ENCODE measurements at regions not wholly inside any gene's neighbourhood (a gene's known extent, or its start where the extent isn't known, plus 50 kb on each side); places are given as distances from the start of the nearest gene placed in this dataset.

GRCh38 chr16:64167936-64168335 lies 953.9 kb downstream of the CDH11 start:
- DNase-seq (ENCODE audit: low read depth) = no peak

GRCh38 chr16:64165368-64165767 lies 956.5 kb downstream of the CDH11 start:
- no peak for DNase-seq (ENCODE audit: low read depth)

- no peak for DNase-seq (ENCODE audit: low read depth)
These were observed 959.1 kb downstream of the CDH11 start for GRCh38 chr16:64162613-64163375.

GRCh38 chr16:64159976-64160375 lies 961.9 kb downstream of the CDH11 start:
- no peak for DNase-seq (ENCODE audit: low read depth)

- DNase-seq (ENCODE audit: low read depth) = no peak
These were observed 962.8 kb downstream of the CDH11 start for GRCh38 chr16:64158941-64159588.

GRCh38 chr16:64153718-64154117 lies 968.1 kb downstream of the CDH11 start:
- DNase-seq (ENCODE audit: low read depth) = peak; percentile 19

GRCh38 chr16:64151990-64152767 lies 969.7 kb downstream of the CDH11 start:
- DNase-seq (ENCODE audit: low read depth) = no peak

GRCh38 chr16:64150193-64150592 lies 971.7 kb downstream of the CDH11 start:
- no peak for DNase-seq (ENCODE audit: low read depth)

- no peak for DNase-seq (ENCODE audit: low read depth)
These were observed 972.1 kb downstream of the CDH11 start for GRCh38 chr16:64149756-64150155.

GRCh38 chr16:64148356-64148755 lies 973.5 kb downstream of the CDH11 start:
- no peak for DNase-seq (ENCODE audit: low read depth)

- DNase-seq (ENCODE audit: low read depth) = no peak
These were observed 973.9 kb downstream of the CDH11 start for GRCh38 chr16:64147941-64148340.

- DNase-seq (ENCODE audit: low read depth) = no peak
These were observed 977.2 kb downstream of the CDH11 start for GRCh38 chr16:64144617-64145016.

GRCh38 chr16:64138621-64139020 lies 983.2 kb downstream of the CDH11 start:
- no peak for DNase-seq (ENCODE audit: low read depth)

GRCh38 chr16:64138006-64138405 lies 983.9 kb downstream of the CDH11 start:
- DNase-seq (ENCODE audit: low read depth) = no peak

GRCh38 chr16:64136743-64137142 lies 985.1 kb downstream of the CDH11 start:
- DNase-seq (ENCODE audit: low read depth) = no peak

GRCh38 chr16:64136314-64136713 lies 985.5 kb downstream of the CDH11 start:
- DNase-seq (ENCODE audit: low read depth) = no peak

- no peak for DNase-seq (ENCODE audit: low read depth)
These were observed 988.5 kb downstream of the CDH11 start for GRCh38 chr16:64133366-64133765.

GRCh38 chr16:64132759-64133361 lies 989.0 kb downstream of the CDH11 start:
- DNase-seq (ENCODE audit: low read depth) = no peak

- DNase-seq (ENCODE audit: low read depth) = no peak
These were observed 989.7 kb downstream of the CDH11 start for GRCh38 chr16:64132190-64132589.

GRCh38 chr16:64131423-64131822 lies 990.4 kb downstream of the CDH11 start:
- DNase-seq (ENCODE audit: low read depth) = no peak

GRCh38 chr16:64130140-64130539 lies 991.7 kb downstream of the CDH11 start:
- no peak for DNase-seq (ENCODE audit: low read depth)

GRCh38 chr16:64122177-64122576 lies 999.7 kb downstream of the CDH11 start:
- DNase-seq (ENCODE audit: low read depth) = no peak
